ENCODE measurements at regions not wholly inside any gene's neighbourhood (a gene's known extent, or its start where the extent isn't known, plus 50 kb on each side); places are given as distances from the start of the nearest gene placed in this dataset.

GRCh38 chr13:64470751-64471150 lies 2759.4 kb downstream of the PCDH9 start:
- Histone ChIP-seq H4K20me1 (ENCODE audit: insufficient read depth, poor library complexity, severe bottlenecking) (no peaks in the 10 kb centered on the region), H3K36me3 (replicated peaks; ENCODE audit: insufficient read depth, low read depth) (no peaks in the 10 kb centered on the region), H3K4me1 (ENCODE audit: insufficient read depth) (peaks cover 8% of the 10 kb centered on the region), H3K27me3 (no peaks in the 10 kb centered on the region), H3K9me2 (replicated peaks; ENCODE audit: insufficient read depth) (no peaks in the 10 kb centered on the region), H3K9me3 (ENCODE audit: low read depth) (no peaks in the 10 kb centered on the region), H2AFZ (no peak overlapping the region), H3K4me3 (no peak overlapping the region), H3K79me2 (no peaks in the 10 kb centered on the region), H3K4me2 (no peak overlapping the region), H3K27ac (no peak overlapping the region)
- 66% methylated on average over 1 of the region's 1 CpG for WGBS (ENCODE audit: low lambda C conversion rate, missing lambda C conversion rate)
- TF ChIP-seq CTCF (IDR thresholded peaks at IDR 0.05; ENCODE audit: poor library complexity) (no peak), EZH2phosphoT487 (IDR thresholded peaks at IDR 0.05; ENCODE audit: low read depth, severe bottlenecking, unreplicated experiment) (no peak), EZH2 (IDR thresholded peaks at IDR 0.05; ENCODE audit: borderline replicate concordance) (no peak)
- DNase-seq (ENCODE audit: low spot score), result no peak

GRCh38 chr13:64459778-64460177 lies 2770.4 kb downstream of the PCDH9 start:
- H3K79me2 ChIP-seq, result no peaks in the 10 kb centered on the region
- H4K20me1 ChIP-seq (ENCODE audit: insufficient read depth, poor library complexity, severe bottlenecking), result no peaks in the 10 kb centered on the region
- no peaks in the 10 kb centered on the region for H3K36me3 ChIP-seq (replicated peaks; ENCODE audit: insufficient read depth, low read depth)
- H3K27ac ChIP-seq, result no peak overlapping the region
- no peak for TF ChIP-seq CTCF (IDR thresholded peaks at IDR 0.05; ENCODE audit: poor library complexity)
- TF ChIP-seq EZH2phosphoT487 (IDR thresholded peaks at IDR 0.05; ENCODE audit: low read depth, severe bottlenecking, unreplicated experiment), result no peak
- no peak for TF ChIP-seq EZH2 (IDR thresholded peaks at IDR 0.05; ENCODE audit: borderline replicate concordance)
- no peak overlapping the region for H3K4me2 ChIP-seq
- no peaks in the 10 kb centered on the region for H3K9me3 ChIP-seq (ENCODE audit: low read depth)
- H3K4me3 ChIP-seq, result no peak overlapping the region
- DNase-seq (ENCODE audit: low spot score), result no peak
- H3K4me1 ChIP-seq (ENCODE audit: insufficient read depth), result no peaks in the 10 kb centered on the region
- H2AFZ ChIP-seq, result peak overlapping the region; percentile 31
- WGBS (ENCODE audit: low lambda C conversion rate, missing lambda C conversion rate), result 77% methylated on average over 3 of the region's 3 CpGs
- H3K27me3 ChIP-seq, result no peaks in the 10 kb centered on the region
- no peaks in the 10 kb centered on the region for H3K9me2 ChIP-seq (replicated peaks; ENCODE audit: insufficient read depth)

GRCh38 chr13:64457976-64458375 lies 2772.2 kb downstream of the PCDH9 start:
- H3K9me3 ChIP-seq (ENCODE audit: low read depth), result no peaks in the 10 kb centered on the region
- H3K4me3 ChIP-seq, result no peak overlapping the region
- H3K27ac ChIP-seq, result no peak overlapping the region
- no peak overlapping the region for H2AFZ ChIP-seq
- no peak for DNase-seq (ENCODE audit: low spot score)
- no peaks in the 10 kb centered on the region for H3K4me1 ChIP-seq (ENCODE audit: insufficient read depth)
- no peak overlapping the region for H3K4me2 ChIP-seq
- H3K9me2 ChIP-seq (replicated peaks; ENCODE audit: insufficient read depth), result no peaks in the 10 kb centered on the region
- H3K36me3 ChIP-seq (replicated peaks; ENCODE audit: insufficient read depth, low read depth), result no peaks in the 10 kb centered on the region
- no peak for TF ChIP-seq EZH2 (IDR thresholded peaks at IDR 0.05; ENCODE audit: borderline replicate concordance)
- TF ChIP-seq EZH2phosphoT487 (IDR thresholded peaks at IDR 0.05; ENCODE audit: low read depth, severe bottlenecking, unreplicated experiment), result no peak
- TF ChIP-seq CTCF (IDR thresholded peaks at IDR 0.05; ENCODE audit: poor library complexity), result no peak
- no peaks in the 10 kb centered on the region for H3K79me2 ChIP-seq
- no peaks in the 10 kb centered on the region for H3K27me3 ChIP-seq
- no peaks in the 10 kb centered on the region for H4K20me1 ChIP-seq (ENCODE audit: insufficient read depth, poor library complexity, severe bottlenecking)

- H3K27ac ChIP-seq, result no peak overlapping the region
- no peaks in the 10 kb centered on the region for H3K79me2 ChIP-seq
- no peaks in the 10 kb centered on the region for H3K4me1 ChIP-seq (ENCODE audit: insufficient read depth)
- DNase-seq (ENCODE audit: low spot score), result no peak
- H3K4me2 ChIP-seq, result no peak overlapping the region
- no peak overlapping the region for H3K4me3 ChIP-seq
- H3K36me3 ChIP-seq (replicated peaks; ENCODE audit: insufficient read depth, low read depth), result no peaks in the 10 kb centered on the region
- no peaks in the 10 kb centered on the region for H3K9me2 ChIP-seq (replicated peaks; ENCODE audit: insufficient read depth)
- WGBS (ENCODE audit: low lambda C conversion rate, missing lambda C conversion rate), result 91% methylated on average over 2 of the region's 2 CpGs
- no peaks in the 10 kb centered on the region for H3K9me3 ChIP-seq (ENCODE audit: low read depth)
- no peaks in the 10 kb centered on the region for H4K20me1 ChIP-seq (ENCODE audit: insufficient read depth, poor library complexity, severe bottlenecking)
- H3K27me3 ChIP-seq, result no peaks in the 10 kb centered on the region
- no peak for TF ChIP-seq EZH2 (IDR thresholded peaks at IDR 0.05; ENCODE audit: borderline replicate concordance)
- TF ChIP-seq EZH2phosphoT487 (IDR thresholded peaks at IDR 0.05; ENCODE audit: low read depth, severe bottlenecking, unreplicated experiment), result no peak
- no peak for TF ChIP-seq CTCF (IDR thresholded peaks at IDR 0.05; ENCODE audit: poor library complexity)
- H2AFZ ChIP-seq, result no peak overlapping the region
These were observed 2775.0 kb downstream of the PCDH9 start for GRCh38 chr13:64455124-64455523.

All from hepatocyte (in vitro differentiated cells).